Inferior parietal cortex (tissue), 1 donor: ENCODE measurements at regions not wholly inside any gene's neighbourhood (a gene's known extent, or its start where the extent isn't known, plus 50 kb on each side); places are given as distances from the start of the nearest gene placed in this dataset.

Source experiments
- DNase-seq: peaks from one replicate; pipeline ENCODE4 v3.0.0-alpha.2; 2016; ENCODE audit errors: extremely low spot score

DNA sequence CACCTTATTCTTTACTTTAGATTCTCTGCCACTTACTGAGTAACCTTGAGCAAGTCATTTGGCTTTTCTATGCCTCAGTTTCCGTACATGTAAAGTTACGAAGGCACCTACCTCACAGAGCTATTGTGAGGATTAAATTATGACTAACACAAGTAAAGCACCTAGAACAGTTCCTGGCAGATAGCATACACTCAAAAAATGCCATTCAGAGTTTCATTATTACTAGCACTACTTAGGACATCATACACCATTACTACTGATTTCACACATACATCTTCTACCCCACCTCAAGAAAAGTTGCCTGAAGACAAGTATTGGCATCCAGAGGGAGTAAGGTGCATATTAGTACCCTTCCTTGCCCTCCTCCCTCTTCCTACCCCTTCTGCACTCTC lies 107.8 kb downstream of the OGFRL1 start:
- DNase-seq = no peak

DNA sequence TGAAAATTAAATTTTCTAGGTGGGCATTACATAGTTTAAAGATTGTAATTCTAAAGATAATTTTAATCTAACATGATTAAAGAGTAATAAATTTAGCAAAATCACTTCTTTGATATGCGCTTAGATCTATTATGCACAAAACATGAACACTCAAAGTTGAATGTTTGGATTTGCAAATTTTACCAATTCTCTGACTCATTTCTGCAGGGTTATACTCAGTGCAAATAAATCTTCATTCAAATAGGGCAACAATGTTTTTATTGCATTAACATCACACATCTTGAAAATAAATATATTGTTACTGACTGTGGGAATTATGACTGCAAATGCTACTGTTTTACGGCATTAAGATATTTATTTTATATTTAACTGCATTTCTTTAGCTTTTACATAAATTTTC lies 110.7 kb downstream of the OGFRL1 start:
- no peak for DNase-seq

DNA sequence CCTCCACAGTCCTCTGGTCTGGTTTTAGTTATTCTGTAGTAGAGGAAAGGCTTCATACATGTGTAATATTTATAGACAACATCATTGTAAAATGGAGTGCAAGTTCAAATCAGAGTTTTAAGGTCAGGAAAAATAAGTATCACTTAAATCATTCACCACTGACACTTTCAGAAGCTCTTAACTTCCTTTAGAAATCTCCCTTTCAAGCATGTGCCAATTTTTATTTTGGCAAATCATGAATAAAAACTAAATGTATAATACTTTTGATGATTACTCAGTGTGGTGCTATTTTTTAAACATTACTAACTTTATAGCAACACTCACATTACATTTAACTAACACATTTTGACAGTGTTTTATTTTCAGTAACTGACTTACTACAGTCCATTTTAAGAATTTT lies 112.2 kb downstream of the OGFRL1 start:
- DNase-seq = no peak

DNA sequence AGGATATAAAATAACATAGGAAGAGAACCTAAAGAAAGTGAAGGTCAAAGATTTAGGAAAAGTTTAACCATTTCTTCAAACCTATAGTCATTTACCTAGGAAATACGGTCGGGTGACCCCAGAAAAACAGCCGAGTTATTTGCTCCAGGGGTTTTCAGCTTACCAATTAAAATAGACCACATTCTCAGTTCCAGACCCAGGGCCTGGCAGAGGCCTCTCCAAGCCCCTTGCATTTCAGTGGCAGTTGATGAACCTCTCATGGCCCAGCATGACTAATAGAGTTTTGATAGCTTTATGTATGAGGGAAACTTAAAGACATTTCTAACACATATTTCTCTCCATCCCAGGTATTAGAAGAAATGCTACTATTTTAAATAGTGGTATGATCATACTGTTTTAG lies 113.5 kb downstream of the OGFRL1 start:
- no peak for DNase-seq

DNA sequence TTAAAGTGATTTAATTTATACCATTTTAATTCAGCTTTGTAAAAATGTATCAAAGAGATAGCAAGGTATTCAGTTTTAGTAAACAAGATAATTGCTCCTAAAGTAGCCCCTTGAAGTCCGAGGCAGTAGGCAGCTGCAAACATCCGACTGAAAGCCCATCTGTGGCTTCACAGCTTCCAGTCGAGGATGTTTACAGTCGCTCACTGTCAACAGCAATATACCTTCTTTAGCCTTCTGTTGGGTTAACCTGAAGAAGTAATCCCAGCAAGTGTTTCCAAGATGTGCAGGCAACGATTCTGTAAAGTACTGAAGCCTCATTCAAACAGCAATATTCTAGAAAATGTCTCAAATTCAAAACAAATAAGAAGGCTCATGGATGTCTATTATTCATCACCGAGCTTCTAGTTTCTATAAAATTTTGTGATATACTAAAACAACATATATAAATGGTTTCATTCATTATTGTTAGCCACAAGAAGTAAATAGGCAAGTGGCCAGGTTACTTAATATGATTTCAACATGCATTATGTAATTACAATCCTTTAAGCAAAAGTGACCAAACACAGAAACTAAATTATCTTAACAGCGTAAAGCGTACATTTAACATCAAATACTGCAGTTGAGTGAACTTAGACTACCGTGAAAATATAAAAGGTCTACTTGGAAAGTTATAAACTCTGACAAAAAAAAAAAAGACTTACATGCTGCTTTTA lies 115.0 kb downstream of the OGFRL1 start:
- no peak for DNase-seq

DNA sequence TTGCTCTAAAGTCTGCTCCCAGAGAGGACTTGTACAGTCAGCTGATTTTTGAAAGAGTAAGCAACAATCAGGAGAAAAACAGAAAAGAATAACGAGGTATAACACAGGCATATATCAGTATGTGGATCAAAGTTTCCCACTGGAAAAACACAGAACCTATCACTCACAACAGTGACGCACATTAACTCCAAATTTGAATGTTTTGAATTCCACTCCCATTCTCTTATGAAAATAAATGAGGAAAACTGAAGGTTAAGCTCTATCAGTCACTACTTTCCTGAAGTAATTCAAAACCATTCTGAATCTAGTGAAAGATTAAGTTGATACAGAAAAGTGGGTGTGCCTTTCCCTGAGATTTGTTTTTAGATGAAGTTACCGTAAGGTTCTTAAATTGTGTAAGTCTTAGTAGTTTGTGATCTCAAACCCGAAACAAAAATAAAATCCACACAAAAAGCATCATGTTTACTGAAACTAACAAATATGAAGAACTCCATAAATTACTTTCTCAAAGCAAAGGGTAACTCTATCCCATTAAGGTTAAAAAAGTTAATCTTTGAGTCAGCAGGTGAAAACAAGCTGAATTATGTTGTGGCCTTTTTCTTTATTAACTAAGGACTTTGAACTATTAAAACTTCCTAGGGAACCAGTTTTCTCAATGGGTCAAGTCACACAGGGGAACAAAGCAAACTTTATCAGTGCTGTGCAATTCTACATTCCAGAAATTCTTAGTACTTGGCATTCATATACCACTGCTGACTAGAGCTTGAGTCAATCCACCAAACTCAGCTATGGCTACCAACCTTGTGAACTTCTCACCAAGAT lies 115.7 kb downstream of the OGFRL1 start:
- no peak for DNase-seq

DNA sequence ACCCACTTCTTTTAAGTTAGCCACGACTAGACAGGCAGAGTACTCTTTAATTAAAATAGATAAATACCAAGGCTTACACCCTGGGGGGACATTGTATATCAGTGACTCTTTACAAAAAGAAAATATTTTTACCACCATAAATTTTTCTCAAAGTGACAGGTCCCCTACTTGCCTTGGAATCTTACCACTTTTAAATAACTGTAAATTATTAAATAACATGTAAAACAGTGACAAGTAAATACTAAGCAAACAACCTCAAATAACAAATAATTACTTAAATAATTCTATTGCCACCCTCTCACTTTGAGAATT lies 116.3 kb downstream of the OGFRL1 start:
- DNase-seq = no peak

DNA sequence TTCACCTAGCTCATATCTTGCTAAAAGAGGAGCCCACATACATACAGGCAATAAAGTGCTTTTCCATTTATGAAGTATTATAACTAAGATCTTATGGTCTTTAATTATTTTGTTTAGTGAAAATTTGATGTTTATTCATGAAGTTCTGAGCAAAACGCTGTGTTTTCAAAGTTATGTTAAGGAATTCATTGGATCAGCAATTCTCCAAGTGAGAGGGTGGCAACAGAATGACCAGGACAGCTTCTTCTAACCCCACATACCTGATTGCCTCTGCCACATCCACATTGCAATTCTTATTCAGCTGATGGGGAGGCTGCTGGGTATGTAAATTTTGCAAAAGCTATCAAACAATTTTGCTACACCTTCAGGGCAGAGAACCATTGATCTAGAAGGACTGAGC lies 116.8 kb downstream of the OGFRL1 start:
- no peak for DNase-seq

DNA sequence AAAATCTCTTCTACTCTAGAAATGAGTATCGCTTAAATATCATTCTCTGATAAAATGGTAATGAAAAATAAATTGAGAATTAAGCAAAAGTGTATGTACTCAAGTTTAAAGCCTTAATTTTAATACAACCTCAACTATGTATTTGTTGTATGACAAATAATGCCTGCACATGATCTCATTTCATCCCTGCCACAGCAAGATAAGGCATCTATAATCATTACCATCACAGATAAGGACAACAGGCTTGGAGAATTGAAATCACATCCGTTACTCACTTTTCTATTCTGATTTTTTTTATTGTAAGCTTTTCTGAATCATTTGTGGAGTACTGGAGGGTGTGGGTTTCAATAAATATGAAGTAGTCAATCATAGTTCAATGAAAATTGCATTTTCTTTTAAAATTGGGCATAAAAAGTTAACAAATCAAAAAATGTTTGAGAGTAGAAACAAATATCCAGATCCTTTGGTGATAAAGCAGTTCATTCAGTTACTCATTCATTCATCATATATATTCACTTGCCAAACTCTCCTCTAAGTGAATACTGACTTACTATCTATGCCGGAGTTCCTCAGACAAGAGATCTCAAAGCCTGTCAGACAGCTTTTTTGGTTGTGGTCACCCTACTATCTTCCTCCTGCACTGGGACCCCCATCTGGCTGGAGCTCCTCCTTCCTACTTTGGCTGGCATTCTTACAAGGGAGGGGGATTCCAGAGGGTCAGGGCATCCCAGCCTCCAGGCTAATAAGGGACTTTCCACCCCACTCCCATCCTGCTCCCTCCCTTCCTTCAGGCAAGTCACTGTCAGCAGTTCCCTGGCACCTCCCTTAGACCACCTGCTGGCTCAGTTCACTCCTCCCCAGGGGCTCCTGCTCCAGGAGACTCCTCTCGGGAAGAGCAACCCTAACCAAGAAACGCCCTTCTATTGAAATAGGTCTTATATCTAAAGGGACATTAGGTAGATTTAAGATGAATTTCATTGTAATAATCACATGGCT lies 118.6 kb downstream of the OGFRL1 start:
- no peak for DNase-seq

DNA sequence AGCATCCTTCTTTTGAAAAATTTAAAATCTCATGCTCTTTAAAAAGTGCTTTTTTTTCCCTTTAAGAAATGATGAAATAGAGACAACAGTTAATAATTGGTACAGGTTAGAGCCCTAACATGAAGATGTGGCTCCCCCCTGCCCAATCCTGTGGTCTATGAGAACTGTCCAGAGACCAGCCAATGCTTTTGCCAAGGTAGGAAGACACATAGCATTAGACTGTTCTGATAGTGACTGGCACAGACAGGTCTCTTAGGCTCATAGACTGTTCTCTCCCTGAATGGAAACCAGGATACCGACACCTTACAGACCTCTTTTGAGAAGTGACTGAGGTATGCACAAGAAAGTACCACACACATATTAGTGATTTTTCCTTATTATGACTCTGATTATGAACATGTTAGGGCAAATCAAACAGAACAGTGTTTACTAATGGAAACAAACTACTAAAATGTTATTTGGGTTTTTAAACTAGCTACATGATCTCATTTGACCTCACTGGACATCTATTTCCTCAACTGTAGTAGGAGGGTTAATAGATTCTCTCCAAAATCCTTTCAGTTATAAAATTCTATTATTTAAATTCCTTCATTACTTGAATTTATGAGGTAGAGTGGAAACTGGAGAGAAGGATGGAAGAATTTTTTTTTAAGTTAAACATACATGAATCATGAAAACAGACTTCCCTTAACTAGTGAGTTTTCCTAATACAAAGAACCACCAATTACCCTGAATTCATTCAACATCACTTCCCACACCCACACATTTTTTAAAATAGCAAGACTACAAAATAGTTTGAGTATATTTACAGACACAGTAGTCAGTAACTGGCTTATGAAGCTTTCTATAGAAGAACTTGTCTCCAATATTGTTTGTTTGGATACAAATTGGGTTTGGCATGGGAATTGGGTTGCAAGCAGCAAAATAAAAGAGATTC lies 120.4 kb downstream of the OGFRL1 start:
- no peak for DNase-seq

DNA sequence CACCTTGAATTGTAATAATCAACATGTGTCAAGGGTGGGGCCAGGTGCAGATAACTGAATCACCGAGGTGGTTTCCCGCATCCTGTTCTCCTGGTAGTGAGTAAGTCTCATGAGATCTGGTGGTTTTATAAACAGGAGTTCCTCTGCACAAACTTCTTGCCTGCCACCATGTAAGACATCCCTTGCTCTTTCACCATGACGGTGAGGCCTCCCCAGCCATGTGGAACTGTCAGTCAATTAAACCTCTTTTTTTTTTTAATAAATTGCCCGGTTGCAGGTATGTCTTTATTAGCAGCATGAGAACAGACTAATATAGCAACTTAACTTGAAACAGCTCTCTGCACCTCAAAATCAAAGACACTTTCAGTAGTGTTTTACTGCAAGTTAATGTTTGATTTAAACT lies 121.6 kb downstream of the OGFRL1 start:
- no peak for DNase-seq

DNA sequence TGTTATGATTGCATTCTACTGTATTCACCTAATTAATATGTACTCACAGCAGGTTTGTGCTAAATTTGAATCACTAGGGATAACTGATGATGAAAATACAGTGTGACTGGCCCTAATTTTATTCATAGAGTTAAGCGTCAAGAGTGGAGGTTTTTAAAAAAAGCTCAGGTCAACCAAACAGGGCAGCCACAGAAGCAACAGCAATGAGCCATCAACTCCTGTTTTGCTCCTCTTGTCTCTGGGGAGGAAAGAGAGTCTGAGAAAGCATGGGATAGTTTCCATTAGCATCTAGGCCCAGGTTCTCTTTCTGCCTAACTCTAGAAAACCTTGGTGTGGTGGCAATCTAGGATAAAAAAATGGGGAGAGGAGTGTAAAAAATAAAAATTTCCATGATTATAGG lies 122.1 kb downstream of the OGFRL1 start:
- no peak for DNase-seq

DNA sequence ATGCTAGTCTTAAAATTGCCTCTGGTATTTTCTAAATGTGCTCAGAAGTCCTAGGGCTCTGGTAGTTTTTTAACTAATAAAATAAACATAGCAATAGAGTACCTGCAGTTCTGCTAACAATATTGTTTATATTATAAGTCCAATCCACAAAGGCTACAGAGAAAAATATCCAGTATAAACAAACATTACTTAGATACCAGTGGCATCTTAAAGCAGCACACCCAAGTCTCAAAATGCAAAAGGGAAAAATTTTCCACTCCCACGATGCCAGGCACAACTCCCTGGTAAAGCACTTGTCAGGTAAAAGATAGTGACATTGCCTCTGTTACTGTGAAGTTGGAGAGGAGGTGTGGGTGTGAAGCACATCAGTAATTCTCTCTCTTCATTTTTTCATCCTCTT lies 123.3 kb downstream of the OGFRL1 start:
- DNase-seq = no peak

DNA sequence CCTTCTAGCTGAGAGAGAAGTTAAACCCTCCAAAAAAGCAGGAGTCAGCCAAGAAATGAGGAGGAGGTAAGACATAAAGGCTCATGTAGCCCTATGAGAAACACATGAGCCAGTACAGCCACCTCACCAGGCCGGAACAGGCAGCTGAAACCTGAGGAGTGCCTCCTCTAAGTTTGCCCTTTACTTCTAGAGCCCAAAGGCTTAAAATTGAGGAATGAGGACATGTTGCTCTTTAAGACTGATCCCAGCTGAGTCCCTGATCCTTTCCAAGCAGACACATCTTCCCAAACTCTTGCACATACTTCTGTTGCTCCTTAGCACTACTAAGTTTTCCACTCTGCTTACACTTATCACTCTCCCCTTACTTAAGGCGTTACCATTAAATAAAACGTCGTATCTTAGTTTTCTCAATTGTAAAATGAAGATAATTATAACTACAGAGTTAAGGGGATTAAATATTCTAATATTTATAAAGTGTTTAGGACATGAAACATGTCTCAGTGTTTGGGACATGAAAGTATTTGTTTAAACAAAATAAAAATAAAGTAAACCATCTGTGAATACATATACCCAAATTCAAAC lies 124.0 kb downstream of the OGFRL1 start:
- no peak for DNase-seq

DNA sequence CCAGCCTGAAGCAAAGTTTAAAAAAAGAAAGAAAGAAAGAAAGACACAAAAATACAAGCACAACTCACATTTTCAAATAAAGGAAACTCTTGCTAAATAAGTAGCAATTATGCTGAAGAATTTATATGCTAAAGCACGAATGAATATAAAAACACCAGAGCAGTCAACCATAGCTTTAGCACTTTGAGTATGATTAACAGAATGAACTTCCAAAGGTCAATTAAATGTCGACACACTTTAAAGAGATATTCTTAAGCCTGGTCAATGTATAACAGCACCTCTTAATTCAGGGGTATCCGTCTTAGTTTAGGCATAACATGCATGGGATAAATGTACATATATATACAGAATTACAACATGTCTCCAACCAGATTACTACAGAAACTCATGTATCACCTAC lies 125.9 kb downstream of the OGFRL1 start:
- DNase-seq = no peak

DNA sequence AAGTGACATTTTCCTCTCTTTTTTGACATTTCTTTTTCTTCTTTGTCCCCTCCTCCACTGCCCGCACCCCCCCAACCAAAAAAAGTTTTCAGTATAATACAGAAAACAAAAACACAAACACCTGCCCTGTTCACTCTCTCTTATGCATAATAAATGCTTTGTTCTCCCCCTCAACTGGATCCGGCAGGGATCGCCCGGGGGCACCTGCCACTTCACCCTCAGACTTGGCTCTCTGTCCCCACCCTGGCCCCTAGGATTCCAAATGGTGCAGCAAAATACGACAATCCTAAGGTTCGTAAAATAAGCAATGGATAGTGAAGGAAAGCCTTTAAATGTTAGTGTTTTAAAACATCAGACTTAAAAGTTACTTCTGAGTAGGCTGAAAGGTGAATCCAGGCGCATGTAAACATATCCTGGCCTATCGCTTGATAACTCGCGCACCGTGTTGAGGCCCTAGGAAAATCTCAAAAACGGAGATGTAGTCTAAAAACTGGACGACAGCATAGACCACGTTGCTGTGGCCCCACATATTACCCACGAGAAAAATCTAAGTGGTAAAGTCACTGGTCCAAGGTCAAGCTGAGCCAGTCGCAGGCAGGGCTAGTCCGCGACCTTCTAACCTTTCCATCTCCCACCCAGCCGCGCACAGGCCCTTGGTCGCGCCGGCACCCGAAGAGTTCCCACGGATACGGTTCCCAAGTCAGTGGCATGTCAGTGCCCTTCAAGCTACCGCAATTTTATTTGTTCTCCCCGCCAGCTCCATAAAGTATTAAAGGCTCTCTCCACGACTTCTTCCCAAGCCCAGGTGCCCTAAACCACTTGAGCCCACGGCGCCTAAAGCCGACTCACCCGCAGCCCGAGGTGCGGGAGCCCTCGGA lies 130.8 kb downstream of the OGFRL1 start:
- DNase-seq = no peak

DNA sequence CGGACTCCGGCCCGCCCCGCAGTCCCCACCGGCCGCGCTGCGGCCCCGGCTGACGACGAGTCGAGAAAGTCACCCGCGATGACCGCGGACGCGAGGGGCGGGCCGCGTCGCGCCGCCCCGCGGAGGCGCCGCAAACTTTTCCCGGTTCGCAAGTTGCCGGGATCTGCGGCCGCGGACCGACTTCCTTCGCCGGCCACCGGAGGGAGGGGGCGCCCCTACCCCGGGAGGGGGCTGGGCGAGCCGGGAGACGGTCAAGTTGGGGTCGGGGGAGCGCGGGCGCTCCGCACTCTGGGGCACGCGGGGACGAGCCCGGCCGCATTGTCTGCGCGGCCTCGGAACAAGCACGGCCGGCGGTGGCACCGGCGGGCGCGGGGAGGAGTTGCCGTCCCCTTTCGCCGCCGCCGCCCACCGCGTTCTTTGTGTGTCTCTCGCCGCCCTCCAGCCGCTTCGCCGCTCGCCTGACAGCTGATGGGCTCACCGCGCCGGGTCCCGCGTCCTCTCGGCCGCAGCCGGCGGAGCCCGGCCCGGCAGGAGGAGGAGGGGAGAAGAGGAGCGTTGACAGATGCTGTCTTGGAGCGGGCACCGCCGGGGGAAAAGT lies 131.6 kb downstream of the OGFRL1 start:
- no peak for DNase-seq

DNA sequence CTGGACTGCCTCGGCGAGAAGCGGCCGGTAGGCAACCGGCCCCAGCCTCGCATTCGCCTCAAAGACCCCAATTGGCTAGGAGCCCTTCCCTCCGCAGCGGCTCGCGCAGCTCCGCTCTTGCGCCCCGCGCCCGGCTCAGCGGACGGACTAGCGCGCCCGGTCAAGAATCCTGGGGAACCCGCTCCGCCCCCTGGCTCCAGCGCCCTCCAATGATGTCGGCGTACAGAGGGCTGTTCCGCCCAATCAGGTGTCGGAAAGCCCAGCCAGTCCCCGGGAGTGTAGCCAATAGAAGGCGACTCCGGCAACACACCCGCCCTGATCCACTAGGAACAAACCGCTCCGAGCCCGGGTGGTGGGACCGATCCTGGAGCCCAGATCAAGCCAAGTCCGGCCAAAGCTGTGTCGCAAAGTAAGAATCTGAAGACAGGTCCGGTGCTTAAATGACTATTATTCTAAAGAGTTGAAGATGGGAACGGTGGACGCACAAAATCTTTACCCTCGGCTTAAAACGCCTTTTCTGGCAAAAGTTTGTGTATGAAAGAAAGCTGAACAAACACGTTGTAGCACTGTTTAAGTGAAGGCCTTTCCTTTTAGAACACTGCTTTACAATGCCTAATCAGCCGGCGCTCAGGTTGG lies 132.2 kb downstream of the OGFRL1 start:
- DNase-seq = peak; percentile 94

DNA sequence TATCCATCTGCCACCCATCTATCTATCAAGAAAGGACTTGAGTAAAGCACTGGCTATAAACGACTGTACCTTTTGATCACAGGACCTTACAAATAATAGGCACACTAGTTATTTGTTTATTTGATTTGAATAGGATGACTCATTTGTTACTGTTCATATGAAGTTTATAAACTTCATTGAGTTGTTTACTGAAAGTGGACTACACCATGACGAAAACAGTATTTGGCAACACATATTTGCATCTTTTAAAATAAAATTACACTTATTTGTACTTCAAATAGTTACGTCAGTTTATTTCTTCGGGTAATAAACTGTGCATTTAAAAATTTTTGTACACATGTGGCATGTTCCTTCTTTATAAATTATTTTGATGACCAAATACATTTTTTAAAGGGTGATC lies 133.0 kb downstream of the OGFRL1 start:
- DNase-seq = no peak
